ENCODE measurements at regions not wholly inside any gene's neighbourhood (a gene's known extent, or its start where the extent isn't known, plus 50 kb on each side); places are given as distances from the start of the nearest gene placed in this dataset.

GRCh38 chr1:4219826-4220225 lies 319.8 kb upstream of the C1orf174 start:
- H3K27ac Mint-ChIP-seq (ENCODE audit: unreplicated experiment) = no peak overlapping the region
- no peaks in the 10 kb centered on the region for H3K27me3 Mint-ChIP-seq (ENCODE audit: unreplicated experiment)
- no peaks in the 10 kb centered on the region for H3K36me3 Mint-ChIP-seq (ENCODE audit: insufficient read depth, unreplicated experiment)
- no peaks in the 10 kb centered on the region for H3K4me1 Mint-ChIP-seq (ENCODE audit: low read depth, unreplicated experiment)
- no TSS peak for BruUV-seq (replicated peaks)
- no peak for TF ChIP-seq CTCF (IDR thresholded peaks at IDR 0.05; ENCODE audit: unreplicated experiment)
- intact Hi-C loops (cut with micrococcal nuclease; ENCODE audit: unreplicated experiment) = no loop called here
- peaks cover 5% of the 10 kb centered on the region for H3K9me3 Mint-ChIP-seq (ENCODE audit: low read depth, unreplicated experiment)
- CTCF ChIA-PET = no interaction called here
- DNase-seq = no peak
- no peak overlapping the region for H3K4me3 Mint-ChIP-seq (ENCODE audit: low read depth, unreplicated experiment)

- H3K27me3 Mint-ChIP-seq (ENCODE audit: unreplicated experiment) = no peaks in the 10 kb centered on the region
- intact Hi-C loops (cut with micrococcal nuclease; ENCODE audit: unreplicated experiment) = no loop called here
- no peak for DNase-seq
- no TSS peak for BruUV-seq (replicated peaks)
- no peaks in the 10 kb centered on the region for H3K36me3 Mint-ChIP-seq (ENCODE audit: insufficient read depth, unreplicated experiment)
- H3K4me3 Mint-ChIP-seq (ENCODE audit: low read depth, unreplicated experiment) = no peak overlapping the region
- peaks cover 5% of the 10 kb centered on the region for H3K9me3 Mint-ChIP-seq (ENCODE audit: low read depth, unreplicated experiment)
- CTCF ChIA-PET = no interaction called here
- H3K27ac Mint-ChIP-seq (ENCODE audit: unreplicated experiment) = no peak overlapping the region
- H3K4me1 Mint-ChIP-seq (ENCODE audit: low read depth, unreplicated experiment) = no peaks in the 10 kb centered on the region
- no peak for TF ChIP-seq CTCF (IDR thresholded peaks at IDR 0.05; ENCODE audit: unreplicated experiment)
These were observed 320.3 kb upstream of the C1orf174 start for GRCh38 chr1:4220362-4220761.

GRCh38 chr1:4221107-4221506 lies 321.0 kb upstream of the C1orf174 start:
- no TSS peak for BruUV-seq (replicated peaks)
- DNase-seq = no peak
- CTCF ChIA-PET = no interaction called here
- no peaks in the 10 kb centered on the region for H3K36me3 Mint-ChIP-seq (ENCODE audit: insufficient read depth, unreplicated experiment)
- no peak overlapping the region for H3K4me3 Mint-ChIP-seq (ENCODE audit: low read depth, unreplicated experiment)
- H3K9me3 Mint-ChIP-seq (ENCODE audit: low read depth, unreplicated experiment) = peaks cover 5% of the 10 kb centered on the region
- H3K4me1 Mint-ChIP-seq (ENCODE audit: low read depth, unreplicated experiment) = no peaks in the 10 kb centered on the region
- intact Hi-C loops (cut with micrococcal nuclease; ENCODE audit: unreplicated experiment) = no loop called here
- H3K27ac Mint-ChIP-seq (ENCODE audit: unreplicated experiment) = no peak overlapping the region
- no peak for TF ChIP-seq CTCF (IDR thresholded peaks at IDR 0.05; ENCODE audit: unreplicated experiment)
- no peaks in the 10 kb centered on the region for H3K27me3 Mint-ChIP-seq (ENCODE audit: unreplicated experiment)

DNA sequence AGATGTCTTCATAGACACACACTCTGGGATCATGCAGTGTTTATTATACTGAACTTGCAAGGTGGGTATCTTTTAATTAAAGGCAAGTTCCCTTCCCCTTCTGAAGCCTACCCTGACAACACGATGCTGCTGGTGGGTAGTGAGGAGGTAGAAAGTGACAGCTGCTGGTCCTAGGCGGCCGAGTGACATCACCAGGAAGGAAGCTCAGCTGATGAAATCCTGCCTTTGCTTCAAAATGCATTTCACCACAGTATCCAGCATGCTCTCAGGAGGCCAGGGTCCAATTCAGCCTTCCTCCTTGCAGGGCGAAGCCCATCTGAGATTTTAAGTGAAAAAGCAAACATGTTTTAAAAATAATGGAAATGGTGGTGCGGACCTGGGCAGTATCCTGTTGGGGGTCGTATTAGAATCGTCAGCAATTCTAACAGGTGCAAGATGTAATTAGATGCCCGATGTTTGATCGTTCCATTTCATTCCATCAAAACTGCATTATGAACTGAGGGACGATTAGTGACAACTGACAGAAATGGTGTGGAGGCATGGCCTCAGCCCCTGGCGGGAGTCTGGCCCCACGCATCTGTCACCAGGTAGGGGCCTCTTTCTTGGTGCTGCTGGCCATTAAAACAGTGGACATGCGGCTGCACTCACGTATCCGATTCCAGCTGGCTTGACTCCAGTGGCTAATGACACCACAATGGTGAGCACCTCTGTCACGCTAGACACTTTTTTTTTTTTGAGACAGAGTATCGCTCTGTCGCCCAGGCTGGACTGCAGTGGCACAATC lies 324.8 kb upstream of the C1orf174 start:
- intact Hi-C loops (cut with micrococcal nuclease; ENCODE audit: unreplicated experiment) = no loop called here
- Mint-ChIP-seq H3K4me1 (ENCODE audit: low read depth, unreplicated experiment) (no peaks in the 10 kb centered on the region), H3K9me3 (ENCODE audit: low read depth, unreplicated experiment) (peaks cover 3% of the 10 kb centered on the region), H3K4me3 (ENCODE audit: low read depth, unreplicated experiment) (no peak overlapping the region), H3K27me3 (ENCODE audit: unreplicated experiment) (no peaks in the 10 kb centered on the region), H3K27ac (ENCODE audit: unreplicated experiment) (no peak overlapping the region), H3K36me3 (ENCODE audit: insufficient read depth, unreplicated experiment) (no peaks in the 10 kb centered on the region)
- CTCF ChIA-PET = no interaction called here
- BruUV-seq (replicated peaks) = no TSS peak
- no peak for TF ChIP-seq CTCF (IDR thresholded peaks at IDR 0.05; ENCODE audit: unreplicated experiment)
- DNase-seq = no peak
